NT2/D1 (cell line): ENCODE measurements at regions not wholly inside any gene's neighbourhood (a gene's known extent, or its start where the extent isn't known, plus 50 kb on each side); places are given as distances from the start of the nearest gene placed in this dataset.

Source experiments
- DNase-seq: peaks from one replicate; pipeline ENCODE4 v3.0.0-alpha.2; 2011; ENCODE audit warnings: low read depth, low spot score
- H3K27me3 ChIP-seq: 2 replicates; pipeline ENCODE4 v1.6.0; 2011; ENCODE audit warnings: mild to moderate bottlenecking; ENCODE audit not compliant: insufficient read length, insufficient read depth
- H3K36me3 ChIP-seq: 2 replicates; pipeline ENCODE4 v1.6.1; 2011; ENCODE audit warnings: mild to moderate bottlenecking, low read length, mixed read lengths; ENCODE audit not compliant: insufficient read depth, insufficient read length
- H3K4me1 ChIP-seq: 2 replicates; pipeline ENCODE4 v1.5.1; 2011; ENCODE audit not compliant: insufficient read depth, insufficient read length
- H3K4me3 ChIP-seq: 2 replicates; pipeline ENCODE4 v1.5.1; 2011; ENCODE audit warnings: low read depth; ENCODE audit not compliant: insufficient read length
- H3K9ac ChIP-seq: 2 replicates; pipeline ENCODE4 v1.6.0; 2011; ENCODE audit warnings: low read depth; ENCODE audit not compliant: insufficient read length
- H3K9me3 ChIP-seq: 2 replicates; pipeline ENCODE4 v1.5.1; 2011; ENCODE audit warnings: mild to moderate bottlenecking, low read length; ENCODE audit not compliant: insufficient read depth
- SUZ12 ChIP-seq: IDR thresholded peaks from 2 replicates; pipeline ENCODE4 v1.6.1; 2011; ENCODE audit not compliant: insufficient read length, insufficient read depth; ENCODE audit errors: extremely low read depth
- YY1 ChIP-seq: IDR thresholded peaks from 2 replicates; pipeline ENCODE4 v1.6.1; 2011; ENCODE audit not compliant: insufficient read length, insufficient read depth
- ZNF274 ChIP-seq: IDR thresholded peaks from 2 replicates; pipeline ENCODE4 v1.6.1; 2011; ENCODE audit warnings: mild to moderate bottlenecking, low read depth, low read length

DNA sequence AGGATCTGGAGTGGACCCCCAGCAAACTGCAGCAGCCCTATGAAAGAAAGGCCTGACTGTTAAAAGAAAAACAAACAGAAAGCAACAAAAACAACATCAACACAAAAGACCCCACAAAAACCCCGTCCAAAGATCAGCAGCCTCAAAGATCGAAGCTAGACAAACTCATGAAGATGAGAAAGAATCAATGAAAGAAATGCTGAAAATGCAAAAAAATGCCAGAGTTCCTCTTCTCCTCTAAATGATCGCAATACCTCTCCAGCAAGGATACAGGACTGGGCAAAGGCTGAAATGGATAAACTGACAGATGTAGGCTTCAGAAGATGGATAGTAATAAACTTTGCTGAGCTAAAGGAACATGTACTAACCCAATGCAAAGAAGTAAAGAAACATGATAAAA lies 526.3 kb upstream of the DAB2 start:
- DNase-seq: no peak
- no peaks in the 10 kb centered on the region for H3K27me3 ChIP-seq
- H3K36me3 ChIP-seq: no peaks in the 10 kb centered on the region
- H3K4me3 ChIP-seq: no peak overlapping the region
- TF ChIP-seq YY1 (no peak), ZNF274 (no peak)
- no peak overlapping the region for H3K9ac ChIP-seq
- H3K4me1 ChIP-seq: no peaks in the 10 kb centered on the region
- no peaks in the 10 kb centered on the region for H3K9me3 ChIP-seq

DNA sequence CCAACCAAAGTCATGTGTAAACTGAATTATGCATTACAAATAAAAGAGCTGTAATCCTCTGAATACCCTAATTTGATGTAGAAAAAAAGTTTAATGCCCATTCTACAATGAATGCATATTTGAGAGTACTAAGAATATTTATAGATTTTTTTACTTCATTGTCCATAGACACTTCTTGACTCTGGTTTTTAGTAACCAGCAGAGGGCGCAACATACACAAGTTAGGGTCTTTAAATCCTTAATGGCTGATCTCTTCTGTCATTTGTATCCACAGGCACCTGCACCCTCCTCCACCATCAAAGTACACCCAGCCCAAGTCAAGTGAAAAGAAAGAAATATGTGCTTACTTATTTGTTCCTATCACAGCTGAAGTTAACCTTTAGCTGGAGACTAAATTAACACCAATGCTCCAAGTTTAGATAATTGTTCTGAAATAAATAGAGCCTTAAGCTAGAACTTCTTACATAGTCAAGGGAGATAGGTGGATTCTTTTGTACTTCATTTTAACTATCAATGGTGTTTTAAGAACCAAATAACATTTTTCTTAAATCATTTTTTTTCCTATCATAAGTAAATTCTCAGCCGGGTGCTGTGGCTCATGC lies 524.2 kb upstream of the DAB2 start:
- DNase-seq: peak; percentile 30
- H3K36me3 ChIP-seq: no peaks in the 10 kb centered on the region
- TF ChIP-seq YY1: no peak
- H3K27me3 ChIP-seq: no peaks in the 10 kb centered on the region
- H3K4me1 ChIP-seq: no peaks in the 10 kb centered on the region
- no peak overlapping the region for H3K9ac ChIP-seq
- H3K4me3 ChIP-seq: no peak overlapping the region
- H3K9me3 ChIP-seq: no peaks in the 10 kb centered on the region

- TF ChIP-seq SUZ12 (no peak), YY1 (no peak), ZNF274 (no peak)
- Histone ChIP-seq H3K9me3 (no peaks in the 10 kb centered on the region), H3K27me3 (no peaks in the 10 kb centered on the region), H3K4me3 (no peak overlapping the region), H3K9ac (no peak overlapping the region), H3K36me3 (no peaks in the 10 kb centered on the region), H3K4me1 (no peaks in the 10 kb centered on the region)
- DNase-seq: no peak
Measured at GRCh38 chr5:39948341-39948740, 523.6 kb upstream of the DAB2 start.

DNA sequence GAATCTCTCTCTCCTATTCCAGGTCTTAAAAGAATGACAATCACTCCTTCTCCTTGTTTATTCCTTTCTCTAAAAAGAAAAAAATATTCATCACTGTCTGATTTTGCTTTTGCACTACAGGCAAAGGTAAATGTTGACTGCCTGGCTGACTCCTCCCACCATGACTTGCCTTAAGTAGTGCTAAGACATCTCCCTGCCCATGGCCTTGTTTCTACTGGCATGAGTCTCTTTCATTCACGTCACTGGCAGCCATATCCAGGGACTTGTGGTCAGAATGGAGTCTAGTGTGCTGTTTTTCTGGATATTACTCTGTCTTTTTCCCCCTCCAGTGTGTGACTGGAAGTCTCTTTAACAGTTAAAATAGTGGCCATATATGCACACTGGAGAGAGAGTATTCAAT lies 522.9 kb upstream of the DAB2 start:
- no peaks in the 10 kb centered on the region for H3K27me3 ChIP-seq
- DNase-seq: no peak
- H3K36me3 ChIP-seq: no peaks in the 10 kb centered on the region
- H3K4me1 ChIP-seq: no peaks in the 10 kb centered on the region
- no peak for TF ChIP-seq YY1
- no peak for TF ChIP-seq ZNF274
- TF ChIP-seq SUZ12: no peak
- H3K9ac ChIP-seq: no peak overlapping the region
- no peaks in the 10 kb centered on the region for H3K9me3 ChIP-seq
- H3K4me3 ChIP-seq: no peak overlapping the region

GRCh38 chr5:39946356-39947045 lies 521.7 kb upstream of the DAB2 start:
- no peaks in the 10 kb centered on the region for H3K36me3 ChIP-seq
- no peak for DNase-seq
- H3K9me3 ChIP-seq: no peaks in the 10 kb centered on the region
- no peaks in the 10 kb centered on the region for H3K4me1 ChIP-seq
- no peak for TF ChIP-seq YY1
- TF ChIP-seq ZNF274: no peak
- H3K9ac ChIP-seq: no peak overlapping the region
- no peak overlapping the region for H3K4me3 ChIP-seq
- no peaks in the 10 kb centered on the region for H3K27me3 ChIP-seq

- DNase-seq: no peak
Measured at GRCh38 chr5:39945870-39946269, 521.1 kb upstream of the DAB2 start.

DNA sequence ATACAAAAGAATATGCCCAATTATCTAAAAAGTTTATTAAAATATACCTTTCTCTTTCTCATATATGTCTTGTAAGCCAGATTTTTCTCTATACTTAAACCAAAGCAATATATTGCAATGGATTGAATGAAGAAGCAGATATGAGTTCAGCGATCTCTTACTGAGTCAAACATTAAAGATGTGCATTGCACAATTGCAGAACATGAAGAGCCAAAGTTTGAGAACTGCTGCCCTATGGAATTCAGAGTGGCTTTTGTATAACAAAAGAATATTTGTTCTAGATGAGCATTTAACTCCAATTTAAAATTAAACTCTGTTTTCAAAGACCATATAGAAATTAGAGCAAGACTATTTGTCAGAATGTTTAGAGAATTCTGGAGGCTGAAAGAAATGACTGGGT lies 519.0 kb upstream of the DAB2 start:
- no peak for DNase-seq
- no peak overlapping the region for H3K4me3 ChIP-seq
- H3K27me3 ChIP-seq: no peaks in the 10 kb centered on the region
- H3K9ac ChIP-seq: no peak overlapping the region
- H3K4me1 ChIP-seq: no peaks in the 10 kb centered on the region
- TF ChIP-seq SUZ12 (no peak), YY1 (no peak), ZNF274 (no peak)
- H3K36me3 ChIP-seq: no peaks in the 10 kb centered on the region
- H3K9me3 ChIP-seq: no peaks in the 10 kb centered on the region

More at GRCh38 chr5:39945870-39946269, 521.1 kb upstream of the DAB2 start:
- no peak overlapping the region for H3K4me3 ChIP-seq
- H3K27me3 ChIP-seq: no peaks in the 10 kb centered on the region
- H3K9me3 ChIP-seq: no peaks in the 10 kb centered on the region
- no peak overlapping the region for H3K9ac ChIP-seq
- H3K36me3 ChIP-seq: no peaks in the 10 kb centered on the region
- TF ChIP-seq ZNF274 (no peak), YY1 (no peak), SUZ12 (no peak)
- no peaks in the 10 kb centered on the region for H3K4me1 ChIP-seq

DNA sequence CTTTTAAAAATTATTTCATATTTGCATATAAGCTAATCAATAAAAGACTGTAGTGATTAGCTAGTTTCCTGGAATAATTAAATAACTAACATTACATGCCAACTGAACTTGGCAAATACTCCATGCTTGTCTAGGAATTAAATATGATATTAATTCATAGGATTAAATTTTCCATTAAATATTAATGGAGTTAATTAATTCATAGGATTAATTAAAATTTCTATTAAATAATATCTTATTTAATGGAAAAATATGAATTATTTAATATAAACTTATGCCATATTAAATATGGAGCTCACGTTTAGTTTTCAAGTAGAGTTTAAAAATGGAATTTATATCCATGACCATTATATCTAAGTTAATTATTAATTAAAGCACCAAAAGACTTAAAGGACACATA lies 517.8 kb upstream of the DAB2 start:
- H3K9ac ChIP-seq: no peak overlapping the region
- no peak for DNase-seq
- H3K4me1 ChIP-seq: no peaks in the 10 kb centered on the region
- H3K9me3 ChIP-seq: no peaks in the 10 kb centered on the region
- TF ChIP-seq ZNF274 (no peak), SUZ12 (no peak), YY1 (no peak)
- H3K36me3 ChIP-seq: no peaks in the 10 kb centered on the region
- H3K27me3 ChIP-seq: no peaks in the 10 kb centered on the region
- H3K4me3 ChIP-seq: no peak overlapping the region
